AG08396 (cell line): ENCODE measurements at regions not wholly inside any gene's neighbourhood (a gene's known extent, or its start where the extent isn't known, plus 50 kb on each side); places are given as distances from the start of the nearest gene placed in this dataset.
"Not testable (repeated sequence)": the region's sequence is repeated elsewhere in the genome, so short reads cannot be mapped to it uniquely, and the experiment has no call there.

Experiments used
- DNase-seq: peaks from one replicate; pipeline ENCODE4 v3.0.0; 2012; ENCODE audit warnings: low spot score, mixed read lengths

GRCh38 chr3:170814822-170815221, 55.2 kb downstream of the RPL22L1 start:
- no peak for DNase-seq

GRCh38 chr3:170813266-170813665, 56.7 kb downstream of the RPL22L1 start:
- no peak for DNase-seq

GRCh38 chr3:170811928-170812591, 57.9 kb downstream of the RPL22L1 start:
- DNase-seq, result peak; percentile 77

- no peak for DNase-seq
These were observed 58.5 kb downstream of the RPL22L1 start for GRCh38 chr3:170811515-170811914.

- DNase-seq, result no peak
These were observed 60.0 kb downstream of the RPL22L1 start for GRCh38 chr3:170809975-170810357.

GRCh38 chr3:170809007-170809974, 60.7 kb downstream of the RPL22L1 start:
- peak; percentile 57 for DNase-seq

GRCh38 chr3:170808041-170808440, 62.0 kb downstream of the RPL22L1 start:
- DNase-seq, result no peak

- DNase-seq, result no peak
These were observed 63.3 kb downstream of the RPL22L1 start for GRCh38 chr3:170806676-170807075.

- DNase-seq, result no peak
These were observed 63.9 kb downstream of the RPL22L1 start for GRCh38 chr3:170806141-170806540.

- DNase-seq, result not testable (repeated sequence)
These were observed 64.7 kb downstream of the RPL22L1 start for GRCh38 chr3:170805296-170805695.

- not testable (repeated sequence) for DNase-seq
These were observed 65.4 kb downstream of the RPL22L1 start for GRCh38 chr3:170804634-170805033.

GRCh38 chr3:170804078-170804477, 65.9 kb downstream of the RPL22L1 start:
- no peak for DNase-seq

GRCh38 chr3:170802164-170803151, 67.5 kb downstream of the RPL22L1 start:
- DNase-seq, result peak; percentile 67

GRCh38 chr3:170801597-170801996, 68.4 kb downstream of the RPL22L1 start:
- no peak for DNase-seq

- not testable (repeated sequence) for DNase-seq
These were observed 69.7 kb downstream of the RPL22L1 start for GRCh38 chr3:170800275-170800674.

GRCh38 chr3:170799009-170799408, 71.0 kb downstream of the RPL22L1 start:
- no peak for DNase-seq

GRCh38 chr3:170797685-170798084, 72.3 kb downstream of the RPL22L1 start:
- DNase-seq, result no peak

- DNase-seq, result no peak
These were observed 77.5 kb downstream of the RPL22L1 start for GRCh38 chr3:170792471-170792870.

GRCh38 chr3:170790647-170791046, 79.3 kb downstream of the RPL22L1 start:
- DNase-seq, result no peak

GRCh38 chr3:170787464-170787863, 82.5 kb downstream of the RPL22L1 start:
- no peak for DNase-seq

- no peak for DNase-seq
These were observed 84.5 kb downstream of the RPL22L1 start for GRCh38 chr3:170785454-170785853.

GRCh38 chr3:170784406-170784805, 85.6 kb downstream of the RPL22L1 start:
- DNase-seq, result no peak
